ENCODE measurements at regions not wholly inside any gene's neighbourhood (a gene's known extent, or its start where the extent isn't known, plus 50 kb on each side); places are given as distances from the start of the nearest gene placed in this dataset.

- no peak for TF ChIP-seq CTCF (IDR thresholded peaks at IDR 0.05; ENCODE audit: extremely low read depth, missing control alignments)
- no peak for DNase-seq (ENCODE audit: low spot score)
Observed at GRCh38 chr1:80837066-80837465, 963.7 kb upstream of the ADGRL2 start.

- no peak for DNase-seq (ENCODE audit: low spot score)
- no peak for TF ChIP-seq CTCF (IDR thresholded peaks at IDR 0.05; ENCODE audit: extremely low read depth, missing control alignments)
Observed at GRCh38 chr1:80836505-80836904, 964.2 kb upstream of the ADGRL2 start.

- no peak for DNase-seq (ENCODE audit: low spot score)
- TF ChIP-seq CTCF (IDR thresholded peaks at IDR 0.05; ENCODE audit: extremely low read depth, missing control alignments) = no peak
Observed at GRCh38 chr1:80827666-80828065, 973.1 kb upstream of the ADGRL2 start.

GRCh38 chr1:80825067-80825466, 975.7 kb upstream of the ADGRL2 start:
- no peak for DNase-seq (ENCODE audit: low spot score)
- no peak for TF ChIP-seq CTCF (IDR thresholded peaks at IDR 0.05; ENCODE audit: extremely low read depth, missing control alignments)

- TF ChIP-seq CTCF (IDR thresholded peaks at IDR 0.05; ENCODE audit: extremely low read depth, missing control alignments) = no peak
- no peak for DNase-seq (ENCODE audit: low spot score)
Observed at GRCh38 chr1:80818211-80818610, 982.5 kb upstream of the ADGRL2 start.

- TF ChIP-seq CTCF (IDR thresholded peaks at IDR 0.05; ENCODE audit: extremely low read depth, missing control alignments) = no peak
- no peak for DNase-seq (ENCODE audit: low spot score)
Observed at GRCh38 chr1:80807981-80808380, 992.8 kb upstream of the ADGRL2 start.

- DNase-seq (ENCODE audit: low spot score) = no peak
- TF ChIP-seq CTCF (IDR thresholded peaks at IDR 0.05; ENCODE audit: extremely low read depth, missing control alignments) = no peak
Observed at GRCh38 chr1:80806431-80806830, 994.3 kb upstream of the ADGRL2 start.
